DLD1 (cell line): ENCODE measurements at regions not wholly inside any gene's neighbourhood (a gene's known extent, or its start where the extent isn't known, plus 50 kb on each side); places are given as distances from the start of the nearest gene placed in this dataset.

ENCODE experiments used
- in situ Hi-C: cut with HindIII; loops from 2 replicates; pipeline ENCODE4 v1.10.0; 2017; ENCODE audit warnings: low sequenced_read_pairs

- in situ Hi-C loops, result no loop called here
Measured at GRCh38 chr2:18703555-18703954, 114.2 kb upstream of the NT5C1B start.

GRCh38 chr2:18701981-18702380 lies 112.6 kb upstream of the NT5C1B start:
- in situ Hi-C loops, result no loop called here

- in situ Hi-C loops, result no loop called here
Measured at GRCh38 chr2:18701546-18701945, 112.2 kb upstream of the NT5C1B start.

GRCh38 chr2:18690342-18690741 lies 101.0 kb upstream of the NT5C1B start:
- in situ Hi-C loops, result no loop called here

GRCh38 chr2:18684206-18685038 lies 95.1 kb upstream of the NT5C1B start:
- in situ Hi-C loops, result no loop called here

- in situ Hi-C loops, result no loop called here
Measured at GRCh38 chr2:18682681-18683080, 93.3 kb upstream of the NT5C1B start.

- in situ Hi-C loops, result no loop called here
Measured at GRCh38 chr2:18677280-18677679, 87.9 kb upstream of the NT5C1B start.

- in situ Hi-C loops, result no loop called here
Measured at GRCh38 chr2:18674309-18674708, 84.9 kb upstream of the NT5C1B start.

GRCh38 chr2:18671363-18671762 lies 82.0 kb upstream of the NT5C1B start:
- in situ Hi-C loops, result no loop called here

GRCh38 chr2:18668221-18668620 lies 78.9 kb upstream of the NT5C1B start:
- in situ Hi-C loops, result no loop called here

- in situ Hi-C loops, result no loop called here
Measured at GRCh38 chr2:18664421-18664820, 75.1 kb upstream of the NT5C1B start.

GRCh38 chr2:18663861-18664260 lies 74.5 kb upstream of the NT5C1B start:
- in situ Hi-C loops, result no loop called here

GRCh38 chr2:18662689-18663088 lies 73.3 kb upstream of the NT5C1B start:
- in situ Hi-C loops, result no loop called here

- in situ Hi-C loops, result no loop called here
Measured at GRCh38 chr2:18659915-18660314, 70.5 kb upstream of the NT5C1B start.

- in situ Hi-C loops, result no loop called here
Measured at GRCh38 chr2:18656048-18656447, 66.7 kb upstream of the NT5C1B start.

- in situ Hi-C loops, result no loop called here
Measured at GRCh38 chr2:18651842-18652774, 62.7 kb upstream of the NT5C1B start.

- in situ Hi-C loops, result no loop called here
Measured at GRCh38 chr2:18650221-18650620, 60.9 kb upstream of the NT5C1B start.

- in situ Hi-C loops, result no loop called here
Measured at GRCh38 chr2:18649502-18650135, 60.2 kb upstream of the NT5C1B start.

GRCh38 chr2:18648161-18648560 lies 58.8 kb upstream of the NT5C1B start:
- in situ Hi-C loops, result no loop called here

GRCh38 chr2:18647731-18648130 lies 58.4 kb upstream of the NT5C1B start:
- in situ Hi-C loops, result no loop called here

- in situ Hi-C loops, result no loop called here
Measured at GRCh38 chr2:18645315-18645714, 55.9 kb upstream of the NT5C1B start.
